Stimulated activated CD4-positive, alpha-beta T cell treated with anti-CD3 and anti-CD28 coated beads, Interleukin-2, amount 100 ng/mL, for 4 hours (primary cell): ENCODE measurements at regions not wholly inside any gene's neighbourhood (a gene's known extent, or its start where the extent isn't known, plus 50 kb on each side); places are given as distances from the start of the nearest gene placed in this dataset.
A peak's percentile ranks its signal among the peaks of the same experiment; 100 is the strongest.

Experiments used
- DNase-seq: peaks from one replicate; pipeline ENCODE4 v3.0.0-alpha.2; 2020; ENCODE audit warnings: low read depth

DNA sequence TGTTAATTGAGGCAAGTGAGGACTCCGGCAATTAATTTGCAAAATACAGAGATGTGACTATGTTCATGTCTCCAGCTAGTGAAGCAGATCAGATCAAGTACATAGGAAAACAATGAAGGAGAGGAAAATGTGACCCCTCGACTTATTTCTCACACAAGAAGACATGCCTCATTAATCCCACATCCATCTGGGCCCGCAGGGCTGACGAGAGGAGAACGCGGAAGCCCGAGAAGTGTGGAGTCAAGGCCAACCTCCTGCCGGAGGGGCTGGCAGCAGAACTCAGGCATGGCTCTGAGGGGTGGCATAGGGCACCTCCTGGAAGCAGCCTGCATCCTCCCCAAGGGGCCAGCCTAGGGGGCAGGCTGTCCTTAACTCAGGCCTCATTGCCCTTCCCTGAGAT lies 54.4 kb downstream of the ZNF503 start:
- no peak for DNase-seq

GRCh38 chr10:75345738-75346137 lies 55.8 kb downstream of the ZNF503 start:
- no peak for DNase-seq

GRCh38 chr10:75344170-75344569 lies 57.4 kb downstream of the ZNF503 start:
- no peak for DNase-seq

DNA sequence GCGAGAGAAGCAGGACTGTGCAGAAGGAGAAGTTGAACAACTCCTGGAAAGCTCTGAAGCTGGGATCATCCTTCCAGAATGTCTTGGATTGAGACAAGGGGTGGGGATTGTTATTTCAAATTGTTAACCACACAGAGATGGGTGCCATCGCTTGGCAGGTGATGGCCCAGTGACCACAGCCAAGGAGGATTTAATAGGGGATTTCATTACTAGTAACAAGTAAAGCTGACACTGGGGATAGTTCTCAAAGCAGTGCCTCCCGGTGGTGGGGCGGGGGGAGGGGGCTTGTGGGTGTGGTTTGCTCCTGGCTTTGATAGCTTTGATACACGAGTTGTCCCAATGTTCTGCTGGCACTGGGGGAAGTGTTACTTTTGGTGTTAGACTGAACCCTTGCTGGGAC lies 59.2 kb downstream of the ZNF503 start:
- DNase-seq: no peak

GRCh38 chr10:75335983-75336382 lies 65.6 kb downstream of the ZNF503 start:
- DNase-seq: no peak

DNA sequence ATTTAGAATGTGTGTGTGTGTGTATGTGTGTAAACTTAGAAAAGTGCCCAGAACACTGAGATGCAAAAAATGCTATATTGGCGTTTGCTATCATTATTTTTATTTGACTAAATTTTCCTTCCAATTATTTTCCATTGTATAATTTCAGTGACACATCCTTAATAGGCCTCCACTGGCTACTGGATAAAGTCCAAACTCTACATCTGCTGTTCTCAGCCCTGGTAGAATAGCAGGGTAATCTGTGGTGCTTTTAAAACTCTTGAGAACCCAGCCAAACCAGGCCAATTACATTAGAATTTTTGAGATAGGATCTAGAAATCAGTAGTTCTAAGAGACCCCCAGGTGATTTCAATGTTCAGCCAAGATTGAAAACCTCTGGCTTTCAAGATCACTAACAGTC lies 66.4 kb downstream of the ZNF503 start:
- DNase-seq: no peak

DNA sequence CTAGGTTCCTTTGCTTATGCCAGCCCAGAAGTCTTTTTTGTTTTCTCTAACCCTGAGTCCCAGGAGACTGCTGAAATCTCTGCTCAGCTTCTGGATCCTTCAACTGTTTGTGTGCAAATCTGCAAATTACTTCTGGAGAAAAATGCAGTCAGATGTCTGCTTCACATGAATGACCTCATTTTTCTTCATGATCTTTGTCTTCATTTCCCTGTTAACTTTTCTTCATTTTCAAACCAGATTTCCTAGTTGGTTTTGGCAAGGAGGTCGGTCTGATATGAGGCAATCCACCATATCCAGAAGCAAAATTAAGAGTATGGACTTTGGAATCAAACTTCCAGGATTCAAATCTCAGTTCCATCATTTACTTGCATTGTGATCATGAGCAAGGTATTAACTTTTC lies 66.8 kb downstream of the ZNF503 start:
- DNase-seq: no peak

- no peak for DNase-seq
These were observed 69.5 kb downstream of the ZNF503 start for GRCh38 chr10:75332081-75332480.

DNA sequence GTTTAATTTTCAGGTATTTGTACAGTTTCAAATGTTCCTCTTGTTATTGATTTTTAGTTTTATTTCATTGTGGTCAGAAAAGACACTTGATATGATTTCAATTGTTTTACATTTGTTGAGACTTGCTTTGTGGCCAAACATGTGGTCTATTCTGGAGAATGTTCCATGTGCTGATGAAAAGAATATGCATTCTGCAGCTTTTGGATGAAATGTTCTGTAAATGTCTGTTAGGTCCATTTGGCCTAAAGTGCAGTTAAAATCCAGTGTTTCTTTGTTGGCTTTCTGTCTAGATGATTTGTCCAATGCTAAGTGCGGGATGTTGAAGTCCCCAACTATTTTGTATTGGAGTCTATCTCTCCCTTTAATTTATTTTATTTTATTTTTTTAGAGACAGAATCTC lies 70.5 kb downstream of the ZNF503 start:
- DNase-seq: no peak

DNA sequence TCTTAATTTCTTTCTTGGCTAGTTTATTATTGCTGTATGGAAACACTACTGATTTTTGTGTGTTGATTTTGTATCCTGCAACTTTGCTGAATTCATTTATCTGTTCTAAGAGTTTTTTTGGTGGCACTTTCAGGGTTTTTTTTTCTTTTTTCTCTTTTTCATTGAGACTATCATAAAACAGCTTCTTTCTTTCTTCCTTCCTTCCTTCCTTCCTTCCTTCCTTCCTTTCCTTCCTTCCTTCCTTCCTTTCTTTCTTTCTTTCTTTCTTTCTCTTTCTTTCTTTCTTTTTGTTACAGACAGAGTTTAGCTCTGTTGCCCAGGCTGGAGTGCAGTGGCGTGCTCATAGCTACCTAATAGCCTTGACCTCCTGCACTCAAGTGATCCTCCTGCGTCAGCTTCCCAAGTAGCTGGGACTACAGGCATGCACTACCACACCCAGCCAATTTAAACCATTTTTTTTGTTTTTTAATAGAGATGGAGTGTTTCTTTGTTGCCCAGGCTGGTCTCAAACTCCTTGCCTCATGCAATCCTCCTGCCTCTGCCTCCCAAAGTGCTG lies 72.3 kb downstream of the ZNF503 start:
- DNase-seq: no peak

DNA sequence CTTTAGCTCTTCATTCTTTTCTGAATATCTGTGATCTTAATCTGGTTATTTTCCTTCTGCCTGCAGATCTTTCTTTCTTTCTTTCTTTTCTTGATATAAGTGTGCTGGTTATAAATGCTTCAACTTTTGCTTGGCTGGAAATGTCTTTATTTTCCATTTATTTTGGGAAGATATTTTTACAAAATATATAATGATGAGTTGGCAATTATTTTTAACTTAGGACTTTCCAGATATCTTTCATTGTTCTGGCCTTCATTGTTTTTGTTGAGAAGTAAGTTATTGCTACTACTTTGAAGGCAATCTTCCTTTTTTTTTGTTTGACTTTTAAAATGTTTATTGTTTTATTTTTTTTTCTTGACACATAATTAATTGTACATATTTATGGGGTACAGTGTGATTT lies 75.3 kb downstream of the ZNF503 start:
- DNase-seq: no peak

DNA sequence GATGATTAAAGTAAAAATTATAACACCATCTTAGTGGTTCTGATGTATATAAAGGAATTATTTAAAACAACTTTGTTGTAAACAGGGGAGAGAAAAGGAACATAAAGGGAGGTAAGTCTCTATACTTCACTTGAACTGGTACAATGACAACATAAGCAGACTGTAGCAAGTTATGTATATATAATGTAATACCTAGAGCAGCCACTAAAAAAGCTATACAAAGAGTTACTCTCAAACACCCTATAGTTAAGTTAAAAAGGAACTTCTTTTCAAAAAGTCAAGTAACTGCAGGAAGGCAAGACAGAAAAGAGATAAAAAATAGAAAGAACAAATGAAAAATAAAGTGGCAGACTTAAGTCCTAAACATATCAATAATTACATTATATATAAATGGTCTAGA lies 82.3 kb downstream of the ZNF503 start:
- no peak for DNase-seq

GRCh38 chr10:75314570-75314969 lies 78.8 kb upstream of the COMTD1 start:
- DNase-seq: no peak

DNA sequence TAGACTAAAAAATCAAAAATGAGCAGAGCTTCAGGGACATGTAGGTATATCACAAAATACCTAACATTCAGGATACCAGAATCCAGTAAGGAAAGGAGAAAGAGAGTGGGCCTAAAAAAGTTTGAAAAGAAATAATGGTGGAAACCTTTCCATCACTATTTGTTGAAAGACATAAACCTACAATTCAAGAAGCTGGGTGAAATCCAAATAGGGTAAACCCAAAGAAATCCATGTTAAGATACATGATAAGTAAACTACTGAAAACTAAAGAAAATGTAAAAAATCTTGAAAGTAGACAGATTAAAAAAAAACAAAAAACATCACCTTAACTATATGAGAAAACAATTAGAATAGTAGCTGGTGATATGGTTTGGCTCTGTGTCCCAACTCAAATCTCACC lies 76.7 kb upstream of the COMTD1 start:
- no peak for DNase-seq

DNA sequence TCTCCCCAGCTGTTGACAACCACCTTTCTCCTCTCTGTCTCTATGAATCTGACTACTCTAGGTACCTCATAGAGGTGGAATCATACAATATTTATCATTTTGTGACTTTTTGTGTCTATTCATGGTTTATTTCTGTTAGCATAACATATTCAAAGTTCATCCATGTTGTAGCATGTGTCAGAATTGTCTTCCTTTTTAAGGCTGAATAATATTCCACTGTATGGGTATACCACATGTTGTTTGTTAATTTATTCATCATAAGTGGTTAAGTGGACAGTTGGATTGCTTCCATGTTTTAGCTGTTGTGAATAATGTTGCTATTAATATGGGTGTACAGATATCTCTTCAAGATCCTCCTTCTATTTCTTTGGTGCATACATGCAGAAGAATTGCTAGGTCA lies 69.9 kb upstream of the COMTD1 start:
- DNase-seq: no peak

- no peak for DNase-seq
These were observed 69.1 kb upstream of the COMTD1 start for GRCh38 chr10:75304741-75305390.

GRCh38 chr10:75304313-75304712 lies 68.6 kb upstream of the COMTD1 start:
- DNase-seq: no peak

GRCh38 chr10:75303045-75303777 lies 67.5 kb upstream of the COMTD1 start:
- DNase-seq: no peak

DNA sequence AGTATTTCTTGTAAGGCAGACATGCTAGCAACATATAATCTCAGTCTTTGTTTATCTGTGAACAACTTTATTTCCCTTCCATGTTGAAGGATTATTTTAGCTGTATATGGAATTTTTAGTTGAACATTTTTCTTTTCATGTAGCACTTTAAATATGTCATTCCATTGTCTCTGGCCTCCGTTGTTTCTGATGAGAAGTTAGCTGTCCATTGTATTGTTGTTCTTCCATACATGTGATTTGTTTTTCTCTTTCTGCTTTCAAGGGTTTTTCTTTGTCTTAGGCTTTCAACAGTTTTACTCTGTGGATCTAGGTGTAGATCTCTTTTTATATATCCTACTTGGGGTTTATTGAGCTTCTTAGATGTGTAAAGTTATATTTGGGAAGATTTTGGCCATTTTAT lies 66.3 kb upstream of the COMTD1 start:
- no peak for DNase-seq

GRCh38 chr10:75297021-75297599 lies 61.4 kb upstream of the COMTD1 start:
- no peak for DNase-seq

DNA sequence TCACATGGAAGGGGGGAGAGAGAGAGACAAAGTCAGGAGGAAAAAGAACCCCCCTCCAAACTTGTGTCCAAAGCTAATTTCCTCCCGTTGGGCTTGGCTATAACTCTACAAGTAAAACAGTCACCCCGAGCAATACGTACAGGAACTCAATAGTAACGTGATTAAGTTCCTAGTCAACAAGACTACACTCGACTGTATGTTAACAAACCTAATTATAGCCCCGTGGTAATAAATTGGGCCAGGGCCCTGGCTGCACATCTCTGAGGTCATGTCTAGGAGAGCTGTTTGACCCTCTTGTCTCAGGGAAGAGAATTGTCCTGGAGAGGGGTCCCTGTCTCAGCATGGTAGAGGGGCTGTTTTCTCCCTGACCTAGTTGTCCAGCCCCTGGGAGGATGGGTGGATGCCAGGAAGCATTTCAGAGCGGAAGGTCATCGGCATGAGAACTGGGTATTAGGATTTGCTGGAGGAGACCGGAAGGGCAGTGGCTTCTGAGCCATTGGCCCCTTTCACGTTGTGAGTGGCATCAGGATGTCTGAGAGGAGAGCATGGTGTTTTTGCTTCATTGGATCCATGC lies 60.2 kb upstream of the COMTD1 start:
- no peak for DNase-seq

GRCh38 chr10:75294866-75295701 lies 59.3 kb upstream of the COMTD1 start:
- DNase-seq: peak; percentile 47
